RWPE2 (cell line): ENCODE measurements at regions not wholly inside any gene's neighbourhood (a gene's known extent, or its start where the extent isn't known, plus 50 kb on each side); places are given as distances from the start of the nearest gene placed in this dataset.

ENCODE experiments used
- ATAC-seq: fragments of 200-7000 bp; cut with Tn5 transposase; 3 replicates; pipeline ENCODE4 v1.9.1; 2021; ENCODE audit warnings: low read depth
- DNase-seq: peaks from one replicate; pipeline ENCODE4 v3.0.0-alpha.2; 2020; ENCODE audit warnings: low spot score
- H3K27ac ChIP-seq: fragments of 450-650 bp; 2 replicates; pipeline ENCODE4 v1.5.1; 2017; ENCODE audit warnings: mild to moderate bottlenecking; ENCODE audit not compliant: poor library complexity, severe bottlenecking
- H3K27me3 ChIP-seq: fragments of 250-450 bp; sonication (Bioruptor Pico); 2 replicates; pipeline ENCODE4 v1.5.1; 2021; ENCODE audit warnings: mild to moderate bottlenecking, moderate library complexity; ENCODE audit not compliant: insufficient read depth, poor library complexity, severe bottlenecking
- H3K36me3 ChIP-seq: fragments of 250-450 bp; sonication (Bioruptor Pico); 2 replicates; pipeline ENCODE4 v1.5.1; 2020; ENCODE audit warnings: low read depth, mild to moderate bottlenecking, moderate library complexity
- H3K4me1 ChIP-seq: fragments of 250-450 bp; sonication (Bioruptor Pico); 2 replicates; pipeline ENCODE4 v1.5.1; 2021; ENCODE audit warnings: mild to moderate bottlenecking, moderate library complexity; ENCODE audit not compliant: insufficient read depth, poor library complexity, severe bottlenecking
- H3K4me3 ChIP-seq: fragments of 250-450 bp; sonication (Bioruptor Pico); 2 replicates; pipeline ENCODE4 v1.5.1; 2021; ENCODE audit warnings: mild to moderate bottlenecking, moderate library complexity; ENCODE audit not compliant: severe bottlenecking
- H3K9me3 ChIP-seq: fragments of 250-450 bp; sonication (Bioruptor Pico); 2 replicates; pipeline ENCODE4 v1.5.1; 2021; ENCODE audit warnings: mild to moderate bottlenecking, moderate library complexity; ENCODE audit not compliant: severe bottlenecking
- CTCF ChIP-seq: fragments of 450-650 bp; IDR thresholded peaks from one replicate; pipeline ENCODE4 v1.5.1; 2017; ENCODE audit warnings: mild to moderate bottlenecking, moderate library complexity; ENCODE audit not compliant: poor library complexity, severe bottlenecking

- Histone ChIP-seq H3K27ac (no peak overlapping the region), H3K27me3 (no peaks in the 10 kb centered on the region), H3K36me3 (no peaks in the 10 kb centered on the region), H3K9me3 (no peaks in the 10 kb centered on the region), H3K4me1 (no peaks in the 10 kb centered on the region), H3K4me3 (no peak overlapping the region)
- TF ChIP-seq CTCF, result no peak
- no peak for DNase-seq
- ATAC-seq, result no peak
Measured at GRCh38 chr12:58819345-58819744, 101.0 kb downstream of the LRIG3 start.

GRCh38 chr12:58819985-58820384 lies 100.3 kb downstream of the LRIG3 start:
- H3K27me3 ChIP-seq, result no peaks in the 10 kb centered on the region
- H3K36me3 ChIP-seq, result no peaks in the 10 kb centered on the region
- no peak for ATAC-seq
- no peak overlapping the region for H3K4me3 ChIP-seq
- no peak for TF ChIP-seq CTCF
- H3K4me1 ChIP-seq, result no peaks in the 10 kb centered on the region
- H3K9me3 ChIP-seq, result no peaks in the 10 kb centered on the region
- no peak overlapping the region for H3K27ac ChIP-seq
- DNase-seq, result no peak
